HG03066 (cell line): ENCODE measurements at regions not wholly inside any gene's neighbourhood (a gene's known extent, or its start where the extent isn't known, plus 50 kb on each side); places are given as distances from the start of the nearest gene placed in this dataset.
A peak's percentile ranks its signal among the peaks of the same experiment; 100 is the strongest.

ENCODE experiments used
- ATAC-seq: cut with Tn5 transposase; IDR thresholded peaks from one replicate; pipeline ENCODE4 v1.9.1; 2021; ENCODE audit warnings: low read depth; ENCODE audit not compliant: unreplicated experiment

DNA sequence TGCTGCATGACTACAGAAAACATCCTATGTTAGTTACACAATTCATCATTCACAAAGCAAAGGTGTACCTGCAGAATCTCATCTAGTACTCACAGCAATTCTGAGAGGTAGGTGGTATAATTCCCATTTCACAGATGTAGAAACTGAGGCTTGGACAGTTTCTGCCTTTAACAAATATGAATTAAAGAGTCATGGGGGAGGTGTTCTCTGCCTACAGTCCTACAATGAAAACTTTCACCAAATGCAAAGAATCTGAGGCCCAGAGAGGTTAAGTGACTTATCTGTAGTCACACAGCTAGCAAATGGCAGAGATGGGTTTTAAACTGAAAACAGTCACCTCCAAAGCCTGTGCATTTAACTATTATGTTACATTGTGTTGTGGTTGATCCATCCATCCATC is 171.6 kb upstream of the WSCD2 start:
- no peak for ATAC-seq

DNA sequence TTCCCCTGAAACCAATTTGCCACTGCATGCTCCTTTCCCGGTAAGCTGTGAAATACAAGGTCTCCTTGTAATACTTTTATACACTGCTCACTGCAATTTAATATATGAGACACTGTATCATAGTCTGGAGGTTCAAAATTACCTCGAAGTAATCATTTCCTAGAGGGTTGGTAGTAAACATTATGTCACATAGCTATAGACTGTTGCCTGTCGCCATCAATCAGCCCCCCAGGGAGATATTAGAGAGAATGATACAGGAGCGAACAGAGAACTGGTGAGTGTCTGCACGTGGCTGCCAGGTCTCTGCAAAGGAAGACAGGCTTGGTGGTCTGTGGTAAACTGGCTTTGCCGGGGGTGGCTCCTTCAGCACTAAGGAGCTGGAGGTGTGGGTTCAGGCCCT is 165.5 kb upstream of the WSCD2 start:
- no peak for ATAC-seq

DNA sequence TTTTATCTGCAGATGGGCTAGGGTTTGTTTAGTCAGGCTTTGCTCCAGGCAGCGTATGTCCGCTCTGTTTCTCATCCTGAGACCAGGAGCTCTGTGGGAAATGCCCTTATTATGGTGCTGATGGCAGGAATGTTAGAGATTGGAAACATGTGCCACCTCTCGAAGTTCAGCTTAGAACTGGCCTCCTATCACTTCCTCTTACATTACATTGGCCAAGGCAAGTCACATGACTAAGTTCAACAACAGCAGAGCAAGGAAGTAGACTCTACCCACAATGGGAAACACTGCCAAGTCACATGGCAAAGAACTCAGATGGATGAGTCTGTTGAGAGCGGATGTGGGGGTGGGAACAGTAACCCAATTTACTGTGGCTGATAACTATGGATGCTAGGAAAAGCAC is 161.9 kb upstream of the WSCD2 start:
- no peak for ATAC-seq

DNA sequence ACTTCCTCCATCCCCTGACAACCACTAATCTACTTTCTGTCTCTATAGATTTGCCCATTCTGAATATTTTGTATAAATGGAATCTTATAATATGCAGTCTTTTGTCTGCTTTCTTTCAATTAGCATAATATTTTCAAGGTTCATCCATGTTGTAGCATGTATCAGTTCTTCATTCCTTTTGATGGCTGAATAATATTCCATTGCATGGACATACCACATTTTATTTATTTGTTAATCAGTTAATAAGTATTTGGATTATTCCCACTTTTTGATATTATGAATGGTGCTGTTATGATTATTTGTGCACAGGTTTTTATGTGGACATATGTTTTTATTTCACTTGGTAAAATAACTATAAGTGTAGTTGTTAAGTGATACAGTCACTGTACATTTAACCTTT is 155.1 kb upstream of the WSCD2 start:
- ATAC-seq: no peak

DNA sequence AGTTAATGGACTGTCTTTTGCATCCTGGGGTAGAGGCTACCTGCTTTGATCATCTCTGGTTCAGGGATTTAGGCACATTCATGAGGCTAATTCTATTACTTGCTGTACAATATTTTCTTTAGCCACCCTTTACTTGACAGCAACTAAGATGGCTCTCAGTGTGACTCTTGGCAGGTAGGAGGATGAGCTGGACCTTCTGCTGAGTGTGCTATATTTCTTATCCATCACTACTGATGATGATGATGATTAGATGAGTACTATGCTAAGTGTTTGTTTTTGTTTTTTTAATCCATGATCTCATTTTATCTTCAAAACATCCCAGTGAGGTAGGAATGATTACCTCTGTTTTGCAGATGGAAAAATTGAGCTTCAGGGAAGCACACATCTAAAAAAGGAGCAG is 152.8 kb upstream of the WSCD2 start:
- no peak for ATAC-seq

DNA sequence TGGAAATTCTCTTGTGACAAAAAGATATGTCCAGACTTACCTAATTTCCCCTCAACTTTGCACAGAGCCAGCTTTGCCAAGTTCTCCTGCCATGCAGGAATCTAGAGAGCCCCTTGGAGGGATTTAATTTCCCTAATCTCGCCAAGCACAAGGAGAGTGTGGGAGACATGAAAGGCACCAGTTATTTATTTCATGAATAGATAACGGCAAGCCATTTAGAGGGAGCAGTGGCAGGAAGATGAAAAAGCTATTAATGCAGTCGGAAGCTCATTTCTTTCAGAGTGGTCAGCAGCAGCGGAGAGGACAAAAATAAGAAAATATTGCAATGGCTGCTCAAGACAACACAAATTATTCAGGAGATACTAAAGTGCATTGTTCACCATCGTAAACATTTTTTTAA is 150.9 kb upstream of the WSCD2 start:
- ATAC-seq: no peak

DNA sequence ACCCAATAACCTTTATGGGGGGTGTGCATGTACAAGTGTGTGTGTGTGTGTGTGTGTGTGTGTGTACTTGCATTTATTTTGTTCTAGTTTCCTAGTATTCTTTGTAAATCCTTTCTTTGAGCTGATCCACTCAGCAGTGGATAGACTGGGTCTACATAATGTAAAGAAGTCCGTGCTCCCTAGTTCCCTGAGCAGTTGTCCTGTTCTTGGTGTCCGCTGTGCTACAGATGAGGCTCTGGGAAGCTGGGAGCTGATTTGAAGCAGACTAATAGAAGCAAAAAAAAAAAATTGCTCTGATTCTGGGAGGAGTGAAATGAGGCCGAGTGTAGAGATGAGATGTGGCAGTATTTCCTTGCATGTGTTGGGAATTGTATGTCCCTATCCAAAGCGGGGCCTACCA is 150.4 kb upstream of the WSCD2 start:
- ATAC-seq: no peak

DNA sequence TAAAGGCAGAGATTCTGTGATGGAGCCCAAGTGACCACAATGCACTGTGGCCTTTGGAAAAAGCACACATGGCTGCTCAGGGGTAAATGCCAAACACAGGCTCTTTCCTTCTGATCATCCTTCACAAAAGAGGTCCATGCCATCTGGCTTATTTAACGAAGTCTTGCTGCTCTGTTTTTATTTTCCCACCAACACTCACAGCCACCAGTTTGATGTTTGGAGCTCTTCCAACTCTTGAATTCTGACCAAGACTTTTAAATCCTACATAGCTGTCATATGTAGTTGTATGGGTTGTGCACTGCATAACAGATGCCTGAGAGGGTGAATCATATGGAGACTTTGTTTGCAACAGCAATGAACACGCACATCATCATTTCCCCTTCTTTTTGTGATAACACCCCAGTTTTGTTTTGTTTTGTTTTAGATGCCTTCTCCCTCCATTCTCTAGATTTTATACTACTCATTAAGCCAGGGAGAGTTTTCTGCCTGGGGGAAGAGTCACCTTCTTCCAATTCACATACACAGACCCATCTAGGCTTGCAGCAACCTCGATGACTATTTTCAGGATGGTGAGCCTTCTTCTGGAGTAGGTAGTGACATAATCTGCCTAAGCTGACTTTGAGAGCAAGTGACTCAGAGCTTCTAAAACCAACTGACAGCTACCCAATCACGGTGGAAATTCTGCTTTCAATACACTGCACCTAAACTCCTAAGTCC is 145.2 kb upstream of the WSCD2 start:
- ATAC-seq: no peak

DNA sequence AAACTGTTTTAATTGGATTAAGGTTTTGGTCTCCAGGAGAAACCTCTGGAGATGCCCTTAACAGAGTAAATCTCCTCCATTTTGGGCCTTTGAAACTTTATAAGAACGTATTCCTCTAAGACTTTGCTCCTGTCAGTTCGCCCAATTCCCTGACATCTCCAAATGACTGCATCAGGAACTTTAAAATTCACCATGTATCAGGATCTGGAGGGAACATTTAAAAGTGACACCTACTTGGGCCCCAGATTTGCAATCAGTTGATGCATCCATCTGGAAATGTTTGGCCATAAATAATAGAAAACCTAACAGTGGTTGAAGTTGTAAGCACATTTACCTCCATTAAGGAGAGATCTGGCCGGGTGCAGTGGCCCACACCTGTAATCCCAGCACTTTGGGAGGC is 144.1 kb upstream of the WSCD2 start:
- ATAC-seq: no peak

DNA sequence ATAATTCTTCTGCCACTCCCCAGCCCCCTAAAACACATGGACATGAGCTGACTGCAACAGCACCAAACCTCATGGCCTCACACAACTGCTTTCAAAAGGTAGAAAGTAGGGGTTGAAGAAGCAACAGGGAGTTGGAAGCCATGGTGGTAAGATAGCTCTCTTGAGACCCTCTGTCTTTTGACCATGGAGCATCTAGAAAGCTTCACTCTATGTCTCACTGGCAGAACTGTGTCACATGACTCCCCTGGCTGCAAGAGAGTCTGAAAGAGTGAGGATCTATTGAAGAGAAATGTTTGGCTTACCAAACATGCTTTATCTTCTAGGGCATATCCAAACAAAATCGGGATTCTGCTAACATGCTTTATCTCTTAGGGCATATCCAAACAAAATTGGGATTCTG is 142.9 kb upstream of the WSCD2 start:
- ATAC-seq: no peak

DNA sequence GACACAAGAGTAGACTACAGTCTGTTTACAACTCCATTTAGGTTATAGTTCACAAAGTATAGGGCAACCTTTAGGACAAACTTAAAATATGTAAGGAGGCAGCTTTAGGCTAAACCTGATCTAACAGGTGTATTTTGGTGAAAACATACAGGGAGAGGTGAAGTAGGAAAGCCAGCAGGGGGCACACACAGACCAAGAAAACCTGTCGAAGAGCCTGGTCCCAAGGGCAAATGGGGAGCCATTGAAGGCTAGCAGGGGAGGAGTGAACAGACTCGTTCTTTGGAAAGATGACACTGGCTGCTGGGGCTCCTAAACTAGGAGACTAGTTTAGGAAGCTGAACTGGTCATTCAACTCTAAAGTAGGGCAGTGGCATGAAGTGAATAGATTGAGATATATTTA is 138.8 kb upstream of the WSCD2 start:
- ATAC-seq: no peak

DNA sequence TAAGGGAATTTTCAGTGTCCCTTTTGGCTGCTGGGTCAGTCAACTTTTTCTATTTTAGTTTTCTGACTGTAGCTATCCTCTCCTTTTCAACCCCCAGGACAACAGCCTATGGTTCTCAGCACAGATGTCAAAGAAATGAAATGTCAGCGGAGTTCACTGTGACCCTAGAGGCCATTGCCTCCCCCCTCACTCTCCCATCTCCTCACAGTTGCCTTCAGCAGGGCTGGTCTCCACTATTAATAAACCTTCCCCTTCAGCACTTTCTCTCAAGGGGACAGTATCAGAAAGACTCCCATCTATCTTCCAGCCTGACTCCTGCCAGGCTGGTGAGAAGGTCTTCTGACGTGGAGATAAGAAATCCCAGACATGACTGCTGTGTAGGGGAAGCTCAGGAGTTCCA is 137.1 kb upstream of the WSCD2 start:
- no peak for ATAC-seq

DNA sequence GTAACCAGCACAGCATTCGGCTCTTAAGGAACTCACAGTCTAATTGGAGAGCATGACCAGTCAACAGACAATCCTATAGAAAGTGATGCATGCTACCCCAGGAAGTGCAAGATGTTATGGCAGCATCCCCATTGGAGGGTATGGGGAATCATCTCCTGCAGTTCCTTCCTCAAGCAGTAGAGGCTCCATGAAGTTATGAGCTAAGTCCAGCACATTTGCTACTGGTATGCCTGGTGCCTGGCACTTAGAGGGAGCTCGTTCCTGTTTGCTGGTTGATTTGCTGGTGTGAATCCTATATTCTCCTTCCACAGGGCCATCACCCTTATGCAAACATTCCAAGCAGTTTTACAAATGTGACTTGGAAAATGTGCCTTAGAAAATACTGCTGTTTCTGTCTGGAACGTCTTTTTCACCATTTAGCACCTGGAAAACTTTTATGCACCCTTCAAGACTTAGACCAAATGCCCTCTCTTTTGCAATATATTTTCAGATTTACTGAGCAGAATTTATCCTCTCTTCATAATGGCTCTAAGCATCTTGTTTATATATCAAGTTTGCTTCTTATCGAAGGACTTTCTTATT is 136.1 kb upstream of the WSCD2 start:
- peak; percentile 65 for ATAC-seq

DNA sequence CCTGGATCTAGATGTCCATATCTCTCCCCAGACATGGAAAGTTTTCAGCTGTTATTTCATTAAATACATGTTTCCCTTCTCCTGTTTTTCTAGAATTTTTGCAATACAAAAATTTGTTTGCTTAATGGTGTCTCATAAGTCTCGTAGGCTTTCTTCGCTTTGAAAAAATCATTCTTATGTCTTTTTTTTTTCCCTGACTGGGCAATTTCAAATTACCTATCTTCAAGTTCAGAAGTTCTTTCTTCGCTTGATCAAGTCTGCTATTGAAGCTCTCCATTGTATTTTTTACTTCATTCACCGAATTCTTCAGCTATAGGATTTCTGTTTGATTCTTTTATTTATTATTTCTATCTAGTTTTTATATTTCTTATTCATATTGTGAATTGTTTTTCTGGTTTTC is 130.2 kb upstream of the WSCD2 start:
- no peak for ATAC-seq

DNA sequence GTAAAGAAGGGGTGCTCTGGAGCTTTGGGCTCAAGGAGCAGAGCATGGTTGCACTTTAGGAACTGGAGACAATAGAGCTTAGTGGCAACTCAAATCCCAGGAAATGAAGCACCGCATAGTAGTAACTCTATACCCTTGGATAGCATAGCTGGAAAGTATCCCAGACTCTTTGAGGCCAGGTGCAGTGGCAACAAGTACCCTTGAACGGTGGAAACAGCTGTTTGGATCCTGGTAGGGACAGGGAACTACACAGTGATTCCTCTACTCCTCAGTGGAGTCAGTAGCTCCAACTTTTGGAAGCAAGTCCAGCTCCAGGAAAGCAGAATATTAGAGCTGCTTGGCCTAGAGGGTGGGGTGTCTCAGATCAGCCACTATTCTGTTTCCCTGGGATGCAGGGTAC is 129.0 kb upstream of the WSCD2 start:
- ATAC-seq: no peak

DNA sequence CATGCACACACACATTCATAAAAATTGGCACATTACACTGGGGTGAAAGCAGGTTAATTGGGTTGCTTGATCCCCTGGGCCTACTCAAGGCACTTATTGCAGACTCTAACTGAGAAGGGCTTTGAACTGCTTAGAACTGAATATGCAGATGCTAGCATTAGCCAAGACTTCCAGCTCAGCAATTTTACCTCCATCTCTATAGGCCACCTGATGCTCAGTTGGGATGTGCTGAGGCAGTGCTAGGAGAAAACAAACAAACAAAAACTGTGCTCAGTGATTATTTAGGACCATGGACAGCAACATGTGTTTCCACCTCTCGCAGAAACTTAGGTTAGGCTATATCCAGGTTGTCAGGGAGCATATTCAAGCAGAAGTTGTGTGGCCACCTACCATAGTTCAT is 124.8 kb upstream of the WSCD2 start:
- ATAC-seq: no peak

DNA sequence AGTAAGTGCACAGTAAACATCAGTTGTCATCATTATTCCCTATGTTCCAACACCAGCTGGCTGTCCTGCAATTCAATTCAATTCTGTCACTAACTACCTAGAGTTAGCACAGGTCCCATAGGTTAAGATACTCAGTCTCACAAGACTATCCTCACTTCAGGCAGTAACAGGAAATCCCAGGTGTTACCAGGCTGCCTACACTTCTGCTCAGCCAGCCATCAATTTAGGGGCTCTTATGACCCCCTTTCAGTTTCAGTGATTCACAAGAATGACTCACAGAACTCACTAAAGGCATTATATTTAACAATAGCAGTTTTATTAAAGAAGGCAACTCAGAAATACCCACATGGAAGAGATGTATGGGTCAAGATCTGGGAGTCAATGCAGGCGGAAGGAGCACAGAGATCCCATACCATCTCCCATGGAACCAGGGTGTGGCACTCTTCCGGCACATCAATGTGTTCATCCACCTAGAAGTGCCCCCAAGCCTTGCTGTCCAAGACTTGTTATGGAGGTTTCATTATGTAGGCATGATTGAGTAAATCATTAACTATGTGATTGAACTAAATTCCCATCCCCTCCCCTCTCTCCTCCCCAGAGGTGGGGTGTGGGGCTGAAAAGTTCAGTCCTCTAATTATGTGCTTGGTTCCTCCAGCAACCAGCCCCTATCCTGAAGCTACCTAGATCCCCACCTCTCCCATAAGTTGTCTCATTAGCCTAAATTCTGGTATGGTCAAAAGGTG is 120.8 kb upstream of the WSCD2 start:
- no peak for ATAC-seq

DNA sequence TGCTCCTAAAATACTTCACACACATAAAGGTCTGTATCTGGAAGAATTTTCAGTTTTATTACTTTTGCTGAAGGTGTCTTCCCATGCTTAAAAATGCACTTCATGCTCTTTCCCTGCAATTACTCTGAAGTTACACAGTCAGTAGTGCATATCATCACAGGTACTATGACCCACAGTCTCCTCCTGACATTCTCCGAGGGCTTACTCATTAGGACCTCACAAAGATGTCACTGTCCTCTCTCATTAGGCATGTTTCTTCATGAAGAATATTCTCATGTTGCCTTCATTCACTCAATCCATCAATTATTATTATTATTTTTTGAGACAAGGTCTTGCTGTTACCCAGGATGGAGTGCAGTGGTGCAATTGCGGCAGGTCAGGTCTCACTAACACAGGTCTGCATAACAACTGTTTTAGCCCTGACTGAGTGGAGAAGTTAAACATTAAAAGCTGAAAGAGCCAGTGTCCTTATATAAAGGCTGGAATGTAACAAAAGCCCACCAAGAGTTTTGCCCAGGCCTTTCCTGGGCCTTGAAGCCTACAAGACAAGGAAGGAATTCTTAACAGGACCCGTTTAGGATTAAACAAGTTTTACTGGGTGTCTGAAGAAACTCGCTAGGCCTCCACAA is 119.5 kb upstream of the WSCD2 start:
- no peak for ATAC-seq

DNA sequence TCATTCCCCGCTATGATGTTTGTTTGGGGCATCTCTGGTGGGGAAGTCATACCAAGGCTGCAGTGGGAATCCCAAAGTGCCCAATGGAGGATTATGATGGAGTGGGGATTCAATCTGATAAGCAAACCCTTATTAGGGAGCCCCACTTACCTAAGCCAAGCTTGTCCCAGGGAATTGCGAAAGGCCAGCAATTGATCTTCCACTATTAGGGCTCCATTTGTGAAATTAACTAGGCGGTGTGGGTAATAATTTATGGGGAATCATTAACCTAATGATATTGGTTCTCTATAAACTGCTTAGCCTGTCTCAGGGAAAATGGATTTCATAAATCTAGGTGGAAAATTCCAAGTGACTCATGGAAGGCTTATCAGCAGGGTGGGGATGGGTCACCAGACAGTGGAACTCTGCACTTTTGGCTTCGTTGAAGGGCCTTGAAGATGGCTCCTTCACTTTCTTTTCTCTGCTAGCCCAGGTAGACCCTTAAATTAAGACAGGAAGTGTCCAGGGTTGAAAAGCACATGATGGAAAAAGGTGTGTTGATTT is 113.0 kb upstream of the WSCD2 start:
- ATAC-seq: no peak

DNA sequence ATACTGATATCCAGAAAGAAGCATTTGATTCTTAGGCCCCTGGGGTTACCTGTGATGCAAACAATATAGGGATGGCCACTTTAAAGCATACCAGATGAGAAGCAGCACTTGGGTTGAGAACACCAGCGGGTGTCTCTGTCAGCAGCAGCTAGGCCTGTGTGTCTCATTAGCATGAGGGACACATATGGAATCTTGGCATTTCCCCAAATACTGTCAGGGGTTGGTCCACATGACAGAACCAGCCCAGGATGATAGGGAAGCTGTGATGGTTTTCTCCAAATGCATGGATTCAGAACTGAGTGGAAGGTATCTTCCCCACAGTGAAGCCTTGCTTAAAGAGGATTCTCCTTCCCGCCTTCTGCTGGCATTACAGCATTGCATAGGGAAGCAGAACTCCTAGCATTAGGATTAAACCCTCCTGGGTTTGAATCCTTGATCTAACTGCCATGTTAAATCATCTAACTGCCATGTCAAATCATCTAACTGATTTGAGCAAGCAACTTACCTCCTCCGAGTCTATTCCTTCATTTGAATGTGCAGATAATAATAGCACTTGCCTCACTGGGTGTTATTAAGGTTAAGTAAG is 111.5 kb upstream of the WSCD2 start:
- no peak for ATAC-seq

DNA sequence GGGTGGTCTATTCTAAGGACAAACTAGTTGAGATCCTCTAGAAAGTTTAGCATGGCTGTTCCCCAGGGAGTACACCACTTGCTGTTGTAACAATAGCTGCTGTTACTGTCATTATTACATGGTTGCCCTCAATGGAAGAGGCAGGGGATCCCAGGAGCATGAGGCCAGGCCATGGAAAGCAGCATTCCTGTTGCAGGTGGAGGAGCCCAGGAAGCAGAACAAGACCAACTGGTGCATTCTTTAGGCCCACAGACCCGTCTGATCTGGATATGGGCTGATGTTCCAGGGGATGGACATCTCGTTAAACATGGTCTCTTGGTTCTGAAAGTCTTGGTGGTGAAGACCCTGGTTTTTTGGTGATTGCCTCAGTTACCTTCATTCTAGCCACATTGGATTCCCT is 109.2 kb upstream of the WSCD2 start:
- ATAC-seq: no peak
